ENCODE measurements at regions not wholly inside any gene's neighbourhood (a gene's known extent, or its start where the extent isn't known, plus 50 kb on each side); places are given as distances from the start of the nearest gene placed in this dataset.

DNA sequence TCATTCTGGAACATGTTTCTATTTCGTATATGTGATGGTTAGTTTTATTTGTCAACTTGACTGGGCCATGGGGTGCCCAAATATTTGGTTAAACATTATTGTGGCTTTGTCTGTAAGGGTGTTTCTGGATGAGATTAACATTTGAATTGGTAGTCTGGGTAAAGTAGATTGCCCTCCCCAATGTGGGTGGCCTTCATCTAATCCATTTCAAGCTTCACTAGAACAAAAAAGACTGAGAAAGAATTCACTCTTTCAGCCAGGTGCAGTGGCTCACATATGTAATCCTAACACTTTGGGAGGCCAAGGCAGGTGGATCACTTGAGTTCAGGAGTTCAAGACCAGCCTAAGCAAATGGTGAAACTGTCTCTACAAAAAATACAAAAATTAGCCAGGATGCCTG lies 55.7 kb upstream of the TANC1 start:
- no peak for DNase-seq (ENCODE audit: low read depth)
- no peak for TF ChIP-seq CTCF (IDR thresholded peaks at IDR 0.05; ENCODE audit: insufficient read depth, low read depth, low read length, missing control alignments)
- no peak overlapping the region for H3K4me3 ChIP-seq (ENCODE audit: low read length)

GRCh38 chr2:158914066-158914465 lies 54.4 kb upstream of the TANC1 start:
- DNase-seq (ENCODE audit: low read depth): no peak
- H3K4me3 ChIP-seq (ENCODE audit: low read length): no peak overlapping the region
- no peak for TF ChIP-seq CTCF (IDR thresholded peaks at IDR 0.05; ENCODE audit: insufficient read depth, low read depth, low read length, missing control alignments)

DNA sequence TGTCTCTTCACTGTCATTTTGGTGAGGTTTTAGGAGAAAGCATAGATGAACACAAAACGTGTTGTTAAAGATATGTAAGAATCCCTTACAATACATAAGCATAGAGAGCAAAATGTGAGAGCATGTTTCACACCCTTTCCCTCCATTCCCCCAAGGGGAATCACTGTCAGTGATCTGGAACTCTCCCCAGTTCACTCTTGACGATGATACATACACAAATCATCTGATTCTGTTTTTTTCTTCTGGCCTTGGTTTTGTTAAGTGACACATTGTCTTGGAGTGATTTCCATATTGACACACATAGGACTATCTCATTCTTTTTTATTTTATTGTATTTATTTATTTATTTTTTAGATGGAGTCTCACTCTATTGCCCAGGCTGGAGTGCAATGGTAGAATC lies 53.7 kb upstream of the TANC1 start:
- H3K4me3 ChIP-seq (ENCODE audit: low read length): no peak overlapping the region
- no peak for TF ChIP-seq CTCF (IDR thresholded peaks at IDR 0.05; ENCODE audit: insufficient read depth, low read depth, low read length, missing control alignments)
- DNase-seq (ENCODE audit: low read depth): peak; percentile 72

GRCh38 chr2:158917121-158917520 lies 51.3 kb upstream of the TANC1 start:
- no peak for DNase-seq (ENCODE audit: low read depth)
- no peak for TF ChIP-seq CTCF (IDR thresholded peaks at IDR 0.05; ENCODE audit: insufficient read depth, low read depth, low read length, missing control alignments)
- H3K4me3 ChIP-seq (ENCODE audit: low read length): no peak overlapping the region

GRCh38 chr2:158918452-158918851 lies 50.0 kb upstream of the TANC1 start:
- no peak for TF ChIP-seq CTCF (IDR thresholded peaks at IDR 0.05; ENCODE audit: insufficient read depth, low read depth, low read length, missing control alignments)
- no peak overlapping the region for H3K4me3 ChIP-seq (ENCODE audit: low read length)
- no peak for DNase-seq (ENCODE audit: low read depth)

All from epithelial cell of esophagus (primary cell).